ENCODE measurements at regions not wholly inside any gene's neighbourhood (a gene's known extent, or its start where the extent isn't known, plus 50 kb on each side); places are given as distances from the start of the nearest gene placed in this dataset.

DNA sequence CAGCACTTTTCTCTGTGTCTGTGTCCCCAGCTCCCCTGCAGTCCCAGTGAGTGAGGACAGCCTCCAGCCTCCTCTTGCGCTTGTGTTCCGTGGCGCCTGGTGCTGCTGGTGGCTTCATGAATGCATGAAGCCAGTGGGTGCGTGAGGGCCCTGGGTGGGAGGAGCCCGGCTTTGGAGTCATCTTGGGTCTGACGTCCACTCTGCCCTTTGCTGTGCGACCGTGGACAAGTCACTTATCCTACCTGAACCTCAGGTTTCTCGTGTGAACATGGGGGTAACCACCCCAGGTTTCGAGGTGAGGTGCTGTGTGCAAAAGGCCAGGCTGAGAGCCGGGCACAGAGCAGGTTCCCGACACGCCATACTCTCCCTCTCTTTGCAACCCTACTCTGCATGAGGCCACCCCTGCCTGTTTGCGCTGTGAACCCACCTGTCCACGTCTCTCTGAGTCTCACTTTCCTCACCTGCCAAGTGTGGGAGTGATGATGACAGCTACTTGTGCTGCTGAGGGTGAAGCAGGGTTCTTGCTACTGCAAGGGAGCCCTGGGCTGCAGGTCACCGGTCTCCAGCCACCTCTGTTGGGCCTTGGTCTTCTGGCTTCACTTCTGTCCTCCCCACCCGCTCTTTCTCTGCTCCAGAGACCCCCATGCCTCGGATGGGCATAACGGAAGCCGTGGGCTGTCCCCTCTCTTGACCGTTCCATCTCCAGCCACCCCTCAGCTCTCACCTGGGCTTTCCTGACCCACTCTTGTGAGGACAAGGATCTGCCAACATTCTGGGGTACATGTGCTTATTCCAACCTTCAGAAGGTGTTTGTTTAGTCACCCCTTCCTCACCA, 537.6 kb downstream of the TBC1D22A start:
- DNase-seq, result no peak

DNA sequence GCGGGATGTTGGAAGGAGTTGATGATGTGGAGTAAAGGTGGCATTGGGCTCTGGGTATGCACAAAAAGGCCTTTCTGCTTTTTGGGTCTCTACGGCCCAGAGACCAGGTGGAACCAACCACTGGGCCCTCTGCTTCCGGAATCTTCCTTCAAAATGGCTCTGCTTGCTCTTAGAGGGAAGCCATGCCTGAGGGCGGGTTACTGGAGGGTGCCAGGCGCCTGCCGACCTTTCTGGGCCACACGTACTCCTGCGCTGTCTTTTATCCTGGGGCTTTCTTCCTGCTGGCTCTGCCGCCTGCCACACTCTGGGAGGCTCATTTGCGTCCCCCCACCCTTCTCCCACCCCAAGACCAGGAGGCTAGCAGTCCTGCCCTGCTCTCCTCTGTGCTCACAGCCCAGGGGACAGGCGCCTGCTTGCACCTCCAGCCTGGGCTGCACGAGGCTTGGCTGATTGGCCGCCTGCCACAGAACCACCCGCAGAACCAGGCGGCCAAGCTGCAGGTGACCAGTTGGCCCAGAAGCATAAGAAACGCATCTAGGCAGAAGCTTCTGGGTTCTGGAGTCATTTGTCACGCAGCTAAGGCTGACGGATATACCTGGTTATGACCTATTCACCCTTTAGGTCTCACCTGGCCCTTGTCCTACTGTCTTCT, 536.9 kb downstream of the TBC1D22A start:
- no peak for DNase-seq

DNA sequence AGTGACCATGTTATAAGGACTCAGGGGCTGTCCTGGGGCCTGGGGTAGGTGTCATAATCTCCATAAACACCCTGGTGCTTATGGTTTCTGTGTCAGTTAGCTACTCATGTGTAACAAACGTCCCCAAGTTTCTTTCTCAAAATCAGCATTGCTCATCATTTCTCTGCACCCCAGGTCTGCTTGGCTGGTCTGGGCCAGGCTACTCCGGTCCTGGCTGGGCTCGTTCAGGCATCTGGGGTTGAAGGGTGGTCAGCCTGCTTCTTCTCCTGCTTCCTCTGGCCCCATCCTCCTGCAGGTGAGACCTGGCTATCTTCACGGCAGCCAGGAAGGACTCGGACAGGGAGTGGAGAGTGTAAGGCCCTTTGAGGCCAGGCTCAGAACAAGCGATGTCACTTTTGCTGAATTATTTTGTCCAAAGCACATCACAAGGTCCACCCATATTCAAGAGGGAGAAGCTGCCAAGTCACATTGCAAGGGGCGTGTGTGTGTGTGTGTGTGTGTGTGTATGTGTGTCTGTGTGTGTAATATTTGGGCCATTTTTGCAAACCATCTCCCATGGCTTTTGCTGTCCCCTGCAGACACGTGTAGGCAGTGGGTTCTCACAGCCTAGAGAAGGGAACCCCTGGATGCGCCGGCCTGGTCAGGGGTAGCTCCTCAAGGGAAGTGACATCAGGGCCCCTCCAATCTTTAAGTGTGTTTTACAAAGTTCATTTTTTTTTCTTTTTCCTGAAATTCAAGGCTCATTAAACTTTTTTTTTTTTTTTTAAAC, 535.8 kb downstream of the TBC1D22A start:
- DNase-seq, result no peak

DNA sequence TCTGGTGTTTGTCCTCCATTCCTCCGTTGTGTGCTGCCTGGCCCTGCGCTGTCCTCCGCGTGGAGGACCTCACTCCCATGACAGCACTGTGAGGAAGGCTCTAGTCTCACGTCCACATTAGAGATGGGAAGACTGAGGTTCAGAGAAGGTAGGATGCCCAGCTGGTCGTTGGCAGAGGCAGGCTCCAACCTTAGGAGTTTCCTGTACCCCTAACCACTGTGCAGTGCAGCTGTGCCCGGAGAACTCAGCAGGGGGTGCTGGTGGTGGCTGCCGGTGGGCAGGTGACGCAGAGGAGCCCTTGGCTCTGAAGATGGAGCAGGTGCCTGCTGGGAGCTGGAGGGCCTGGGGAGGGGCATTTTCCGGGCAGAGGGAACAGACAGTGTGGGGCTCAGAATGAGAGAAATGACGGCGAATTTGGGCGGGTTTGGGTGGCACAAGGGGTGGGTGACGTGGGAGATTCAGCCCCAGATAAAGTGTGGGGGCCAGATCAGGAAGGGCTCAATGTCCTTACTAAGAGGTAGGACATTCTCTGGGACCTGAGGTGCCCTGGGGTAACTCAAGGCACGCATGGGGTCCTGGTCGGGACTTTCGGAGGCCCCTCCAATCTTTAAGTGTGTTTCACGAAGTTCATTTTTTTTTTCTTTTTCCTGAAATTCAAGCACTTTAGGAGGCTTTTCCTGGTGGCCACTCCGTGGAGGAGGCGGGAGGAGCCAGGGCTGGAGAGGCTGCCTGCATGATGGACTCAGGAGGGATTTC, 535.0 kb downstream of the TBC1D22A start:
- no peak for DNase-seq

DNA sequence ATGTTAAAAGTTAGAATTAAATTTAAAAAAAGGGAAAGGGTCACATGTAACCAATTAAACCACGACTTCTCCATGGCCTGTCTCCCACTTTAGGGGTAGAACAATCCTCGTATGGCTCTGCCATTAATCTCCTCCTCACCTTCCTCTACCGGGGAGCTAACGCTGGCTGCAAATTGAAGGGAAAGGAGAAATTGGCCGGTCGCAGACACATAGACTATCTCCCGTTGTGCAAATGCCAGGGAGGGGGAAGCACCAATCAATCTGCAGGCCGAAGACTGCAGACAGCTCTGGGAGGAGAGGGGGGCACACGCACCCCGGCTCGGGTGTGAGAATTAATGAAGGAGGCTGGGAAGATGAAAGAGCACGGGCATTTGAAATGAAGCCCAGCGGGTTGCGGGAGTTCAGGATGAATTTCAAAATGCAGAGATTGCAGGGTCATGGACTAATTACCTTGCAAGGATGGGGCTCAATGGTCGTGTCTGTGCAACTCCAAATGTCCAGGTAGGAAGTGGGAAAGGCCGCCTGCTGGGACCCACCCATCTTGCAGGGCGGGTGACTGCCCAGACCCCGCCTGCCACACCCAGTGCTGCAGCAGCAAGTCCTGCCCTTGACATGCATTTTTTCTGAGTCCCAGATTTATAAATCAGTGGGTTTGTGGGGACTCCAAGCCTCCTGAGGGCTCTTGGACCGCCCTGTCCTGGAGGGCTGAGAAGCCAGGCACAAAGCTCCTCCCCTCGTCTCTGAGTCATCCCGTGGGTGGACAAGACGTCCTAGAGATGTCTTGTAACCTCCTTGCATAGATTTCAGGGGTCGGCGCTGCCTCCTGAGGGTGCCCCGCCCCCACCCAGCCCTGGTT, 534.2 kb downstream of the TBC1D22A start:
- no peak for DNase-seq

DNA sequence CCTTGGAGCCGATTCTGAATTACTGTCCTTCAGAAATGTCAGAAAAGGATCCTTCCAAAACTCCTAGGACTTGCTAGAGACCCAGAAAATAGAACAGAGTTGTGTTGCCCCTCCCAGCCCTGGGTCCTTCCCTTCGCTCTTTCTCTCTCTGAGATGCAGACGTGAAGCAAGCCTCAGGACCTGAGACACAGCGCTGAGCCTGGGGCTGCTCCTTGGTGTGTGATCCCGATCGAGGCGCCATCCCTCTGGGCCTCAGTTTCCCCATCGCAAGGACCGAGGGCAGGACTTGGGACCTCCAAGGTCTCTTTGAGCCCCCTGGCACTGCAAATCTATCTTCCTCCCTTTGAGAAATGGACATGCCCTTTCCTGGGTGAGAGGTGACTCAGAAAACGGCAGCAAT, 533.5 kb downstream of the TBC1D22A start:
- DNase-seq, result no peak

DNA sequence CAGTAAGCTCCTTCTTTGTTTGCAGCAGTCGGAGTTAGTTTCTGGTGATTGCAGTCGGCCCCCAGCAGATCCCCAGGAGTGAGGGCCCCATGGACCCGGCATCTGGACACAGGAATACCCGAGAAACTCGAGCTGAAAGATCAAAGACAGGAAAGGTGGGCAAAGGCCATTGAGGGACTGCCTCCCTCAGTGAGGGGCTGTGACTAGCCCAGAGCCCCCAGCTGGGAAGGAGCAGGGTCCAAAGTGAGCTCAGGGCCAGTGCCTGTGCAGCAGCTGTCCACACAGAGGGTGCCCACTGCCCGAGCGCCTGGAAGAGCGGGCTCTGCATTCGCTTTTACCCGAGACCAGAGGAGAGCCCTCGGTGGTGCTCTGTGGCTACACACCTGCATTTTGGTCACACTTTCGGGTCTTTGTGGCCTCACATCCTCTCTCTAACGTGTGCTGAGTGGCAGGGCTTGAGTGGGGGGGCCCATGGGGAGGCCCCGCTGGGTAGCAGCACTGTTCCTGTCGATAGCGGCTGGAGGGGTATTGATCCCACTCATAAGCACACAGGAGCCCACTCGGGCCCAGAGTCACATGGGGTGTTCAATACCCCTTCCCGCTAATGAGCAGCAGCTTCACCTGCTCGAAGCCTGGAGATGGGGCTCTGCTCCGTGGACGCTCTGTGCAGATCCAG, 532.9 kb downstream of the TBC1D22A start:
- DNase-seq, result no peak

DNA sequence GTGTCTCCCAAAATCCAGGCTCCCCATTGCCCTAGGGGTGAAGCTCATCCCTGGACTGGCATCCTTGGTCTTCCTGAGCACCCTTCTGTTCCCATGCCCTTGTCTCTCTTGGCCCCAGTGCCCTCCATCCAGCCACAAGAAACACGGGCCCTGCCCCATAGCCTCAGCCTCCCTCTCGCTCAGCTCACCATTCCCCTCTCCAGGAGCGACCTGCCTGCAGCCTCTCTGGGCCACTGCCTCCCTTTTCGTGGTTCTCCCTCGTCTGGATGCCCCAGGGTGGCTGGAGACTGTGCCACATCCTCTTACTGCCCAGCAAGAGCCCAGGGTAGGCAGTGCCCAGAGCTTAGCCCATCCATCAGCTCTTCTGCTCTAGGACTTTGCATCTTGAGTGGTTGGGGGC, 532.1 kb downstream of the TBC1D22A start:
- no peak for DNase-seq

DNA sequence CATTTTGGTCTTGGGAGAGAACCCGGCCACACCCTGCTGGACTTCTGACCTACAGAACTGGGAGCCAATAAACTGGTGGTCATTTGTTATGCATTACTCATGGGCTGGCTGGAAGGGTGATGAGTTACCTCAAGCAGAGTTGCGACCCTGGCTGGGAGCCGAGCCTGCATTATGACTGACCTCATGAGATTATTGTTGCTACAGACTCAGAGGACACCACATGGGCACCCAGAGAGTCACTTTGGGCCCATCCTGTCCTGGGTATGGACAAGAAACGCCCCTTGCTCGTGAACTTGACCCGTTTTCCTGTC, 531.7 kb downstream of the TBC1D22A start:
- no peak for DNase-seq

DNA sequence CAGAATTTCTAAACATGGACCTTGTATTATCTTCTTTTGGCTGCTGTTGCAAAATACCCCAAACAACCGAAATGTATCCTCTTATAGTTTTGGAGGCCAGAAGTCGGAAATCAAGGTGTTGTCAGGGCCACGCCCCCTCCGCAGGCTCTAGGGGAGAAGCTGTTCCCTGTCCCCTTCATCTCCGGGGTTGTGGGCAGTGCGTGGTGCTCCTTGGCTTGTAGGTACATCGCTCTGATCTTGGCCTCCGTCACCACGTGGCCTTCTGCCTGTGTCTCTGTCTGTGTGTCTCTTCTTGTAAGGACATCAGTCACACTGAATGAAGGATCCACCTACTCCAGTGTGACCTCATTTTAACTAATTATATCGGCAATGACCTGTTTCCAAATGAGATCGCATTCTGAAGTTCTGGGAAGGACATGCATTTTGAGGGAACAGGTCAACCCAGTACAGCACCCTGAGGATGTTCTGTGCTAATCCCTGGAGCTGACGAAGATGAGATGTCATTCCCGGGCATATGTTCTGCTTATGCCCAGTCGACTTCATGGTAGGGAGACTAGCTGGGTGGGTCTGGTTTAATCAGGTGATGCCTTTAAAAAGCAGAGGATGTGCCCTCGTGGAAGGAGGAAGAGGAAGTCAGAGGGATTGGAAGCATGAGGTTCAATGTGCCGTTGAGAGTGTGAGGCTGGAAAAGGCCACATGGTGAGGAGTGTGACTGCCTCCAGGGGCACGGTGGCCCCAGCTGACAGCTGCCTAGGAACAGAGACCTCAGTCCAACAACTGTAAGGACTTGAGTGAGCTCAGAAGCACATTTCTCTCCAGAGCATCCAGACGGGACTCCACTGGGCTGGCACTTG, 531.1 kb downstream of the TBC1D22A start:
- DNase-seq, result no peak

DNA sequence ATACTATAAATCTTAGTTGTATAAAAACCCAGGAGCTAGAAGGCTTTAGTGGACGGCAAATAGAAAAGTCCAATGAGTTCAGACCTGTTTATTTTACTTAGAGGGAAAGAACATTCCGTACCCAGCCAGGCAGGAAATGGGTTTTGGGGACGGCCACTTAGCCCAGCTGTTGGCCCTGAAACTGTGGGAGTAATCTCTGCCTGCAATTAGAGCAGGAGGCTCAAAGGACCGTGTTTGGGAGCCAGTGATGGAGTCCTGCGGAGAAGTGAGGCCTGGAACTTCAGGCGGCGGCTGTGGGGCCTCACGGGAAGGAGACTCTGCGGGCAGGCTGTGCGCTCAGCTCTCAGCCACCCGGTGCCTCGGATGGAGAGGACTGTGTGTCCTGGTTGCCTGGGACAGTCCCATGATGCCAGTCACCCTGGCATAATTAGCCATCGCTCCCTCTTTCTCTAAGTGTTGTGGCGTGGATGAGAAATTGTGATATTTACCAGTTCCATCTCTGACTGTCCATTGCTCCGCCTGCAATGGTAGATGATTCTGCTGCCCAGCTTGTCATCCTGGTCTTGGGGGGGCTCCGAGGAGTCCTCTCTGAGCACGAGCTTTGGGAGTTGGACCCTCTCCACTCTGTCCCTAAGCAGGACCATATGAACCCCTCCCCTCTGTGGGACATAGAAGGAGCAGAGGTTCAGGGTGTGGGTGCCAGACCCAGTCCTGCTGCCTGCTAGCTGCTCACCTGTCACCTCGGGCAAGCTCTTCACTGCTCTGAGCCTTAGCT, 530.3 kb downstream of the TBC1D22A start:
- no peak for DNase-seq

DNA sequence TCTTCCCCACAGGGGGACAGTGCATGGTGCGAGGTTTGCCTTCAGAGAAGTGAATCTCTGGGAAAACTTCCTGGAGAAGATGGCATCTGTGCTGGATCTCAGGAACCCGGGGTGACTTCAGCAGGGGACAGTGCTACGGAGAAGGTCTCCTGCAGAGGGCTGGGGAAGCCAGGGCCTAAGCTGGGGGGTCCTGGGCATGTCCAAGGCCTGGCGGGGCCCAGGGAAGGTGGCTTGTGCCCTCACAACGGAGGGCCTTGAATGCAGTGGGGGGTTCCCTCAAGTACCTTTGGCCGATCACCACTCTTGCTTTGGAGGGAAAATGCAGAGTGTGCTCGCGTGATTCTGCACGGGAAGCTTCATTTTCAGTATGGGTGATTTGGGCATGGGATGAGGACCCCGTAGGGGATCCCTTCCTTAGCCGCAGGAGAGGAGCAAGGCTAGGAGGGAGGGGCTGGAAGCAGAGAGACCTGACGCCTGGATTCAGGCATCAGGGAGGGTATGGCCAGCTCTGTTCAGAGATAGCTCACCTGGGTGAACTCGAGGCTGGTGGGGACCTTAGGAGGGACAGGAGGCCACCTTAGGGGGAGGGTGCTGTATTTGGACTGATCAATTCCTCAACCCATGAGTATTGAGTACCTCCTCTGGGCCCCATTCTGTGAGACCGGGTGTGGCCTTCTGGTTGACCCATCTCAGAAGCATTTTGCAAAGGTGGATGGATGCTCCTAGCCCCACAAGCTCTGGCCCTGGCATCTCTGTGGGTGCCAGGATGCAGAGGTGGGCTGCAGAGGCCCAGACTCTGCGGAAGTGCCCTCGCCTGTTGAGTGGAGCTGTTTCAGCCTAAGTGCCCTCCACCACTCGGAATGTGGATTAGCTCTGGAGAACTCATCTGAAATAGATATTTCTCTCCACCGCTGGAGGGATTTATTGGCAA, 529.4 kb downstream of the TBC1D22A start:
- no peak for DNase-seq

DNA sequence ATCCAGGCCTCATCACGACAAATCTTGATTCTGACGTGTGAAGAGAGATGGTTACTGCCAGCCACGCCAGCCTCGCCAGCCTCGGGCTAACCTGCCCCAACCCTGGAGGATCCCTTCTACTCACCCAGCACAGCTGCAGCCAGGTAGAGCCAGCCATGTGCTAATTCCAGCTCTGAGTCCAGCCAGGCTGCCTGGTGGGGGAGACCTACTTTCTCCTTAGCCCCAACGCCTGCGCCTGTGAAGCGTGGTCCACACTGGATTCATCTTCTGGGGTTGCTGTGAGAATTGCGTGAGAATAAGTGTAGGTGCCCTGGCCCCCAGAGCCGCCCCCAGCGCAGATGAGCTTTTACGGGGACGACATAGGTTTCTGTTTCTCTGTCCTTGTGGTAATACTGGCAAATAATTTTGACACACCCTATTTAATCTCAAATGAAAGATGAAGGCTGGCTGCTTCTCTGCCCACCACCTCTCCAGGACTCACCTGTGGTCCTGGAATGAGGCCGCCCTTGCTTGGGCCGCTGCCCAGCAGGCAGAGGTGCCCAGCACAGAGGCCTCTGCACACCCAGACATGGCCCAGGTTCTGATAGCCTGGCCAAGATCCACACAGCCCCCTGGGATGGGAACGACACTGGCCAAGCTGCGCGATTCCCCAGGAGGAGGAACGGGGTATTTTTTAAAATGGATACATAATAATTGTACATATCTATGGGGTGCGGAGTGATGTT, 528.4 kb downstream of the TBC1D22A start:
- no peak for DNase-seq

DNA sequence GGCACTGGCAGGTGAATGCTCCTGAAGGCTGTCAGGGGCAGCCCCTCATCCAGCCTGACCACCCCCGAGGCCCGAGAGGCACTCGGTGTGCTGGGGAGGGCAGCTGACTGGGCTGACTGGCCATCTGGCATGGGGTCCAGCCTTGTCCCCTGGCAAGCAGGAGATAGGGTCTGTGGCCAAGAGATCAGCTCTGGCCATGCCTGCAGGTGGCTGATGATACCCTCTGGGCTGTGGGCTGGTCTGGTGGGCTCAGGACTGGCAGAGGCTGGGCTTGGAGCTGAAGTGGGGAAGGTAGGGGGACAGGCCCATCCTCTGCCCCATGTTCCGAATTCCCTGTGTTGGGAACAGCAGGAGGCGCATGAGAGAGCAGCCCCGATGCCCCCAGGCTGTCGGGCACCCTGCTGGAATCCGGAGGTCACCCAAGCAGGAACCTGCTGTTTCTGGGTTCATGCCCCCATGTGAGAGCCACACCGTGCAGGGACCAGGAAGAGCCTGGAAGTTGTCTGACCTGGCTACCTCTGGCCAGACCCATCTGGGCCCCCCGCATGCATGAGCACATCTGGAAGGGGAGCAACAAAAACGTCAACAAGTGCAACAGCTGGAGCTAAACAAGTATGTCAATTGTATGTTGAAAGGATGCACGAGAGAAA, 527.0 kb downstream of the TBC1D22A start:
- no peak for DNase-seq

DNA sequence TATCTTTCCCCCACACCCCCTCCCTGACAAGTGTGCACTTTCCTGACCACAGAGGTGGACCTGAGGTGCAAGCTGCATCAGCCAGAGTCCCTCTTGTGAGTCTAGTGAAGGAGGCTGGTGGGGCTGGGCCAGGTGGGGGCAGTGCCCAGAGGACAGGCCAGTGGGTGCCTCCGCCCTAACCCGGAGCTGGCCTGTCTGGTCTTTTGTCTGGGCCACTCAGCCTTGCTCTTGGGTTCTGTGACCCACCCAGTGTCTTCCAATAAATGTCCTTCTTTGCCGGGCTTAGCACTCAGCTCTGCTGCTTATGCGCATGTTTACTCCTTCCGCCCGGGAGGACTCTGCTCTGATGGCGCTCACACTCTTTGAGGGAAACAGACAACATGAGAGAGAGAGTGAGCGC, 526.2 kb downstream of the TBC1D22A start:
- no peak for DNase-seq

DNA sequence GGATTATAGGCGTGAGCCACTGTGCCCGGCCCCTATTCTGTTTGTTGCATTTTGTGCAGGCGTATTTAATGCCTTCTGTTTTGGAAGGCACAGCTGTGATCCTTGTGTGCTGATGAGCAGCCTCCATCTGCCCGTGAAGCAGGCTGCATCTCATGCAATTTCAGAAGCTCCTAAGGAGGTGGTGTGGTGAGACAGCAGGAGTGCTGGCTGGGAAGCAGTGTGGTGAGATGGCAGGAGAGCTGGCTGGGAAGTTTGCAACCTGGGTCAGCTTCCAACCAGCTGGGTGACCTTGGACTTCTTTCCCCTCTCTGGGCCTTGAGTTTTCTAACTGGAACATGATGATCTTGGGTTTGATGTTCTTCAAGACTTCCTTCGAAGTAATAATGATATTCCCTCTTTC, 525.1 kb downstream of the TBC1D22A start:
- no peak for DNase-seq

DNA sequence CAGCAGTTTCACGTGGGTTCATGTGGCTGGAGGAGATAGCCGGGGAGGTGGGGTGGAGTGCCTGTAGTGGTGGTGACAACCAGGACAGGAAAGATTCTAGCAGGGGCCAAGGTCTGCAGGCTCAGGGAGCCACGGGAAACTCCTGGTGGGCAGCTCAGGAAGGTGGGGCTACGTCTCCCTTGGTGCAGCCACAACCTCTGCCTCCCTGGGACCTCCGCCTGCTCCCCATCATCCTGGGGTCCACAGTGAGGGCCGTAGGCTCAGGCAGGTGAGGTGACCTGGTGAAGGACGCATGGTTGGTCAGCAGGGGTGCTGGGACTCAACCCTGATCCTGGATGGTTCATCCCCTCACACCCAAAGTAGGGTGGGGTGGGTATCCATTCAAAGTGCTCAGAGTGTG, 524.1 kb downstream of the TBC1D22A start:
- DNase-seq, result no peak
